Upper lobe of left lung (tissue), 6 donors: ENCODE measurements at regions not wholly inside any gene's neighbourhood (a gene's known extent, or its start where the extent isn't known, plus 50 kb on each side); places are given as distances from the start of the nearest gene placed in this dataset.

ENCODE experiments used
- ATAC-seq, 2 donors: fragments of 200-7000 bp; cut with Tn5 transposase; one replicate each; pipeline ENCODE4 v1.9.1; 2022; ENCODE audit warnings: mild to moderate bottlenecking in 2 of 2, moderate library complexity in 2 of 2; ENCODE audit not compliant: low FRiP score in 2 of 2
- DNase-seq, 2 donors: peaks; one replicate each; pipeline ENCODE4 v3.0.0-alpha.2; 2019 to 2020
- H3K27ac ChIP-seq, 4 donors: fragments of 200-600 bp; sonication (generic); one replicate each; pipeline ENCODE4 v1.5.1; 2016 to 2019
- H3K27me3 ChIP-seq, 4 donors: fragments of 200-600 bp; sonication (generic); one replicate each; pipeline ENCODE4 v1.5.1; 2017 to 2019
- H3K36me3 ChIP-seq, 4 donors: fragments of 200-600 bp; sonication (generic); one replicate each; pipeline ENCODE4 v1.5.1; 2016 to 2019
- H3K4me1 ChIP-seq, 4 donors: fragments of 200-600 bp; sonication (generic); one replicate each; pipeline ENCODE4 v1.5.1; 2018 to 2019
- H3K4me3 ChIP-seq, 4 donors: fragments of 200-600 bp; sonication (generic); one replicate each; pipeline ENCODE4 v1.5.1; 2017 to 2019; ENCODE audit warnings: mild to moderate bottlenecking in 2 of 4, moderate library complexity in 1 of 4
- H3K9me3 ChIP-seq, 4 donors: fragments of 200-600 bp; sonication (generic); one replicate each; pipeline ENCODE4 v1.5.1; 2018 to 2019
- EP300 ChIP-seq, 4 donors: sonication (generic); formaldehyde crosslinking; IDR thresholded peaks; one replicate each; pipeline ENCODE4 v1.5.1; 2017; ENCODE audit warnings: antibody characterized with exemption in 4 of 4, control low read depth in 2 of 4
- POLR2A ChIP-seq, 4 donors: fragments of 450-650 bp; IDR thresholded peaks; one replicate each; pipeline ENCODE4 v1.5.1; 2016 to 2017; ENCODE audit warnings: antibody characterized with exemption in 4 of 4, mild to moderate bottlenecking in 2 of 4
- POLR2AphosphoS5 ChIP-seq, 2 donors: sonication (generic); formaldehyde crosslinking; IDR thresholded peaks; one replicate each; pipeline ENCODE4 v1.5.1; 2017; ENCODE audit warnings: antibody characterized with exemption in 2 of 2
- WGBS, 2 donors: methylation state at CpG; one replicate each; pipeline ENCODE4 v1.1.5; 2017 to 2018; 5-methylcytosine and 5-hydroxymethylcytosine counted together
- TF ChIP-seq, protein P1 (sequence below), 6 experiments: fragments of 450-650 bp in 4 of 6; fragments of 200-600 bp in 2 of 6; sonication (generic) in 2 of 6; IDR thresholded peaks; one replicate each; pipeline ENCODE4 v1.5.1; 2016 to 2019; ENCODE audit warnings: antibody characterized with exemption in 6 of 6
- donor health status: DM: no; HTN: no; CAD: no; lungs with moderate emphysema.
- donor health status: DM: no; HTN: yes; CAD: no; lungs with severe emphysema.

DNA sequence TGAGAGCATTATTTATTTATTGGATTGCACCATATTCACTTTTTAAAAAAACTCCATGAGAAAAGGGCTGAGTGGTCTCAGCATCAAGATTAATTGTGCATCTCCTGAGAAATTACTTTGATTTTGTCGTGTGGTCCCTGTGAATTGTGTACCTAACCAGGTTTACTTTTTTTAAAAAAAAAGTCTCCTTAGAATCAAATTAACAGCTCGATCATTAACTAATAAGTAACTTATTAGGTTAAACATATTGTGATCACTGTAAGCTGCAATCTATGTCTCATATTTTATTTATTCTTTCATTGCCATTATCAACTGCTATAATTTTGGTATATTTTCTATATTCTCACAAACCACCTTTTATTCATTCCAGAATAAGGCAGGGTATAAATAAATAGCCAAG is 318.2 kb downstream of the ADCYAP1 start:
- WGBS, 2 donors, result 51 to 63% methylated on average over 2 of the region's 2 CpGs
- ATAC-seq, result no peak

DNA sequence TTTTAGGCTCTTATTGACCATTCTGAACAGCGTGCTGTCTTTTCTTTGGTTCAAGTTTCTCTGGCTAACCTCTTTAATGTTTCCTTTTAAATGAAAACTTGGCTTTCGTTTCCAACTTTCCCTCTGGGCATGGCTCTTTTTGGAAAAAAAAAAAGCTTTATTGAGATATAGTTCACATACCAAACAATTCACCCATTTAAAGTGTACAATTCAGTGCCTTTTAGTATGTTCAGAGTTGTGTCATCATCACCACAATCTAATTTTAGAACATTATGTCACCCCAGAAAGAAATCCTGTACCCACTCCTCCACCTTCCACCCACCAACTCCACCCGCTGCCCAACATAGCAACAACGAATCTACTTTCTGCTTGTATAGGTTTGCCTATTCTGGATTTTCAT is 322.4 kb downstream of the ADCYAP1 start:
- peaks cover 0 to 7% (median 0%) of the 10 kb centered on the region in 4 donors for H3K9me3 ChIP-seq
- DNase-seq (no peak), ATAC-seq (no peak)
- TF ChIP-seq POLR2A (IDR thresholded peaks at IDR 0.05) (no peak), EP300 (IDR thresholded peaks at IDR 0.05) (no peak), POLR2AphosphoS5 (IDR thresholded peaks at IDR 0.05) (no peak)
- TF ChIP-seq, protein P1, sequence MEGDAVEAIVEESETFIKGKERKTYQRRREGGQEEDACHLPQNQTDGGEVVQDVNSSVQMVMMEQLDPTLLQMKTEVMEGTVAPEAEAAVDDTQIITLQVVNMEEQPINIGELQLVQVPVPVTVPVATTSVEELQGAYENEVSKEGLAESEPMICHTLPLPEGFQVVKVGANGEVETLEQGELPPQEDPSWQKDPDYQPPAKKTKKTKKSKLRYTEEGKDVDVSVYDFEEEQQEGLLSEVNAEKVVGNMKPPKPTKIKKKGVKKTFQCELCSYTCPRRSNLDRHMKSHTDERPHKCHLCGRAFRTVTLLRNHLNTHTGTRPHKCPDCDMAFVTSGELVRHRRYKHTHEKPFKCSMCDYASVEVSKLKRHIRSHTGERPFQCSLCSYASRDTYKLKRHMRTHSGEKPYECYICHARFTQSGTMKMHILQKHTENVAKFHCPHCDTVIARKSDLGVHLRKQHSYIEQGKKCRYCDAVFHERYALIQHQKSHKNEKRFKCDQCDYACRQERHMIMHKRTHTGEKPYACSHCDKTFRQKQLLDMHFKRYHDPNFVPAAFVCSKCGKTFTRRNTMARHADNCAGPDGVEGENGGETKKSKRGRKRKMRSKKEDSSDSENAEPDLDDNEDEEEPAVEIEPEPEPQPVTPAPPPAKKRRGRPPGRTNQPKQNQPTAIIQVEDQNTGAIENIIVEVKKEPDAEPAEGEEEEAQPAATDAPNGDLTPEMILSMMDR (IDR thresholded peaks at IDR 0.05), result no peak
- WGBS, 2 donors, result 74 to 83% methylated on average over 4 of the region's 4 CpGs
- no peaks in the 10 kb centered on the region for H3K4me1 ChIP-seq
- H3K4me3 ChIP-seq, result no peak overlapping the region
- no peaks in the 10 kb centered on the region for H3K27me3 ChIP-seq
- no peaks in the 10 kb centered on the region for H3K36me3 ChIP-seq
- H3K27ac ChIP-seq, result no peak overlapping the region

More for the DNA sequence above, 318.2 kb downstream of the ADCYAP1 start:
- Histone ChIP-seq H3K36me3 (no peaks in the 10 kb centered on the region), H3K4me3 (no peak overlapping the region), H3K9me3 (no peaks in the 10 kb centered on the region), H3K27ac (no peak overlapping the region), H3K27me3 (no peaks in the 10 kb centered on the region), H3K4me1 (no peaks in the 10 kb centered on the region)
- TF ChIP-seq, protein P1 (IDR thresholded peaks at IDR 0.05), result no peak
- no peak for TF ChIP-seq EP300 (IDR thresholded peaks at IDR 0.05)
- DNase-seq, result no peak

- peaks cover 0 to 16% (median 1%) of the 10 kb centered on the region in 4 donors for H3K9me3 ChIP-seq
- H3K4me3 ChIP-seq, result no peak overlapping the region
- H3K4me1 ChIP-seq, result no peaks in the 10 kb centered on the region
- 73 to 79% methylated on average over 2 of the region's 2 CpGs for WGBS, 2 donors
- H3K36me3 ChIP-seq, result no peaks in the 10 kb centered on the region
- no peak for ATAC-seq
- no peaks in the 10 kb centered on the region for H3K27me3 ChIP-seq
- DNase-seq, result no peak
- H3K27ac ChIP-seq, result no peak overlapping the region
- TF ChIP-seq POLR2AphosphoS5 (IDR thresholded peaks at IDR 0.05), result no peak
- TF ChIP-seq POLR2A (IDR thresholded peaks at IDR 0.05), result no peak
- TF ChIP-seq EP300 (IDR thresholded peaks at IDR 0.05), result no peak
- TF ChIP-seq, protein P1 (IDR thresholded peaks at IDR 0.05), result no peak
Observed at GRCh38 chr18:1229634-1230033, 325.0 kb downstream of the ADCYAP1 start.

DNA sequence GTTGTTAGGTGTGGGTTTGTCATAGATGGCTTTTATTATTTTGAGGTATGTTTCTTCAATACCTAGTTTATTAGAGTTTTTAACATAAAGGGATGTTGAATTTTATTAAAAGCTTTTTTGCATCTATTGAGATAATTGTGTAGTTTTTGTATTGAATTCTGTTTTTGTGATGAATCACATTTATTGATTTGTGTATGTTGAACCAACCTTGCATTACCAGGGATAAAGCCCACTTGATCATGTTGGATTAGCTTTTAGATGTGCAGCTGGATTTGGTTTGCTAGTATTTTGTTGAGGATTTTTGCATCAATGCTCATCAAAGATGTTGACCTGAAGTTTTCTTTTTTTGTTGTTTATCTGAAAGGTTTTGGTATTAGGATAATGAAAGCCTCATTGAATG is 328.2 kb downstream of the ADCYAP1 start:
- Histone ChIP-seq H3K36me3 (no peaks in the 10 kb centered on the region), H3K4me3 (no peak overlapping the region), H3K4me1 (no peaks in the 10 kb centered on the region), H3K9me3 (peaks cover 0 to 21% (median 3%) of the 10 kb centered on the region in 4 donors), H3K27me3 (no peaks in the 10 kb centered on the region), H3K27ac (no peak overlapping the region)
- no peak for ATAC-seq
- TF ChIP-seq, protein P1 (IDR thresholded peaks at IDR 0.05), result no peak
- TF ChIP-seq EP300 (IDR thresholded peaks at IDR 0.05) (no peak), POLR2AphosphoS5 (IDR thresholded peaks at IDR 0.05) (no peak), POLR2A (IDR thresholded peaks at IDR 0.05) (no peak)
- DNase-seq, result no peak

DNA sequence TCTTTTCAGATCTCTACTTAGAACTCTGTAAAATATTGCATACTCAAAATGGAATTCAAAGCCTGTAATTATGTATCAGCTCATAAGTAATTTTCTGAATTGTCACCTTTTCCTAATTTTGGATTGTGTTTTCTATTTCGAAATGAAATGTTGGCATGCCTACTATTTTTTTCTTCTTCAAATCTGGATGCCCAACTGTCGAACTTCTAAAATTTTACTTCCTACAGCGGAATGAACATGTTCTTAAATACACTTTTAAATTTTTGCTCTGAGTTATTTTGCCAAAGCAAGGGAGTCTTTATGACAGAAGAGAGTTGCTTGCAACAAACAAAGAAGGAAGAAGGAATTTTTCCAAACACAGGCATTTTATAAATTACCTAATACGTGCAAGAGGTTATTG is 336.0 kb downstream of the ADCYAP1 start:
- H3K4me1 ChIP-seq, result no peaks in the 10 kb centered on the region
- WGBS, 2 donors, result 69 to 75% methylated on average over 4 of the region's 4 CpGs
- H3K9me3 ChIP-seq, result peaks cover 0 to 3% (median 0%) of the 10 kb centered on the region in 4 donors
- H3K36me3 ChIP-seq, result no peaks in the 10 kb centered on the region
- no peak overlapping the region for H3K27ac ChIP-seq
- ATAC-seq, result no peak
- no peak for DNase-seq
- TF ChIP-seq POLR2A (IDR thresholded peaks at IDR 0.05) (no peak), EP300 (IDR thresholded peaks at IDR 0.05) (no peak), POLR2AphosphoS5 (IDR thresholded peaks at IDR 0.05) (no peak)
- TF ChIP-seq, protein P1 (IDR thresholded peaks at IDR 0.05), result no peak
- no peak overlapping the region for H3K4me3 ChIP-seq
- H3K27me3 ChIP-seq, result no peaks in the 10 kb centered on the region
